K562 (cell line): ENCODE measurements at regions not wholly inside any gene's neighbourhood (a gene's known extent, or its start where the extent isn't known, plus 50 kb on each side); places are given as distances from the start of the nearest gene placed in this dataset.

Experiments used
- CTBP1 ChIP-seq: fragments of 450-650 bp; IDR thresholded peaks from 2 replicates; pipeline ENCODE4 v1.6.1; 2016; ENCODE audit warnings: borderline replicate concordance
- FOXJ3 ChIP-seq: sonication (generic); formaldehyde crosslinking; IDR thresholded peaks from 2 replicates; pipeline ENCODE4 v1.4.0; 2020; ENCODE audit warnings: mild to moderate bottlenecking, missing genetic modification reagents
- MXI1 ChIP-seq: IDR thresholded peaks from 2 replicates; pipeline ENCODE4 v1.6.1; 2011; ENCODE audit warnings: low read depth, mild to moderate bottlenecking, improper control_type of control experiment, low read length
- POLR2AphosphoS5 ChIP-seq: IDR thresholded peaks from 2 replicates; pipeline ENCODE4 v1.6.1; 2011; ENCODE audit warnings: mild to moderate bottlenecking, low read depth, low read length, moderate library complexity; ENCODE audit not compliant: control insufficient read depth, insufficient read depth
- RCOR1 ChIP-seq, 2 experiments: IDR thresholded peaks; 2 replicates each; pipeline ENCODE4 v1.6.1; 2012; ENCODE audit warnings: low read depth in 2 of 2, low read length in 2 of 2, borderline replicate concordance in 1 of 2, improper control_type of control experiment in 1 of 2
- RFX7 ChIP-seq: fragments of 250-450 bp; sonication (Bioruptor Pico); IDR thresholded peaks from 2 replicates; pipeline ENCODE4 v1.5.1; 2021; ENCODE audit warnings: mild to moderate bottlenecking
- RNF2 ChIP-seq: sonication (generic); IDR thresholded peaks from 2 replicates; pipeline ENCODE4 v1.6.1; 2016
- SREBF1 ChIP-seq: fragments of 150-350 bp; IDR thresholded peaks from 2 replicates; pipeline ENCODE4 v1.6.1; 2014; ENCODE audit warnings: antibody characterized with exemption, low read depth, low read length, borderline replicate concordance
- TAF1 ChIP-seq: IDR thresholded peaks from 2 replicates; pipeline ENCODE4 v1.6.1; 2011; ENCODE audit warnings: mild to moderate bottlenecking, low read length, moderate library complexity; ENCODE audit not compliant: insufficient read depth, control insufficient read depth, severe bottlenecking; ENCODE audit errors: extremely low read depth
- ZNF232 ChIP-seq: sonication (generic); formaldehyde crosslinking; IDR thresholded peaks from 2 replicates; pipeline ENCODE4 v1.8.0; 2022; ENCODE audit warnings: mild to moderate bottlenecking, missing genetic modification reagents
- TF ChIP-seq, protein P1 (sequence below): fragments of 450-650 bp; IDR thresholded peaks from 2 replicates; pipeline ENCODE4 v1.6.1; 2014; ENCODE audit warnings: low read depth, mild to moderate bottlenecking, moderate library complexity, borderline replicate concordance
- TF ChIP-seq, protein P2 (sequence below), 2 experiments: fragments of 450-650 bp; IDR thresholded peaks; 2 replicates each; pipeline ENCODE4 v1.6.1; 2016
- TF ChIP-seq, protein P3 (sequence below): fragments of 450-650 bp; IDR thresholded peaks from 2 replicates; pipeline ENCODE4 v1.6.1; 2017; ENCODE audit warnings: antibody characterized with exemption, mild to moderate bottlenecking
- TF ChIP-seq, protein P4 (sequence below): fragments of 450-650 bp; IDR thresholded peaks from 2 replicates; pipeline ENCODE4 v1.6.1; 2016
- TF ChIP-seq, protein P5 (sequence below), 2 experiments: fragments of 450-650 bp; conservative IDR thresholded peaks; 2 replicates each; pipeline ENCODE4 v1.6.1; 2017; ENCODE audit warnings: mild to moderate bottlenecking in 2 of 2, moderate library complexity in 2 of 2
- TF ChIP-seq, protein P6 (sequence below), 2 experiments: IDR thresholded peaks; 2 replicates each; pipeline ENCODE4 v1.6.1; 2011; ENCODE audit warnings: borderline replicate concordance in 1 of 2, control low read depth in 1 of 2, low read depth in 1 of 2, low read length in 1 of 2, mild to moderate bottlenecking in 1 of 2, mixed read lengths in 1 of 2, moderate library complexity in 1 of 2; ENCODE audit not compliant: insufficient read depth in 1 of 2, insufficient read length in 1 of 2, poor library complexity in 1 of 2, severe bottlenecking in 1 of 2; ENCODE audit errors: extremely low read depth in 1 of 2

DNA sequence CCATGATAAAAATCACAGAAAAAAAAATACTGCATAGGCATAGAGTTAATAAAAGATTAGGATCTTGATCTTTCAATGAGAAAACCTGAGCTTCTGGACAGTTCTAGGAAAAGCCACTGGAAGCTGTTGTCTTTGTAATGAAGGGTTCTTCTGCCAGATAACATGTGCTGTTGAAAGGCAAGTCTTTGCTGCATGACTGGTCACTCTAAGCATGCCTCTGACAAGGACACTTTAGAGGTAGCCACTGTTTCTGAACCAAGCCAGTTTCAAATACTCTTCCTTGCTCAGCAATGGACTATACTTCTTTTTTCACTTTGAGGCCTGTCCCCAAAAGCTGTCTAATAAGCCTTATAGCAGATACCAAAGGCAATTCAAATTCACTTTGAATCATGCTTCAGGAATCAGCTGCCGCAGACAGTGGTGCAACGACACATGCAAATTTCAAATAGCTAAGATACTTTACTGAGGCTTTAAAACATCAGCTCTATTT is 70.2 kb downstream of the BTG1 start (continued):
- TF ChIP-seq, protein P1, sequence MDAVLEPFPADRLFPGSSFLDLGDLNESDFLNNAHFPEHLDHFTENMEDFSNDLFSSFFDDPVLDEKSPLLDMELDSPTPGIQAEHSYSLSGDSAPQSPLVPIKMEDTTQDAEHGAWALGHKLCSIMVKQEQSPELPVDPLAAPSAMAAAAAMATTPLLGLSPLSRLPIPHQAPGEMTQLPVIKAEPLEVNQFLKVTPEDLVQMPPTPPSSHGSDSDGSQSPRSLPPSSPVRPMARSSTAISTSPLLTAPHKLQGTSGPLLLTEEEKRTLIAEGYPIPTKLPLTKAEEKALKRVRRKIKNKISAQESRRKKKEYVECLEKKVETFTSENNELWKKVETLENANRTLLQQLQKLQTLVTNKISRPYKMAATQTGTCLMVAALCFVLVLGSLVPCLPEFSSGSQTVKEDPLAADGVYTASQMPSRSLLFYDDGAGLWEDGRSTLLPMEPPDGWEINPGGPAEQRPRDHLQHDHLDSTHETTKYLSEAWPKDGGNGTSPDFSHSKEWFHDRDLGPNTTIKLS: no peak
- TF ChIP-seq RFX7 (CRISPR knock-in tag): no peak
- TF ChIP-seq, protein P2, sequence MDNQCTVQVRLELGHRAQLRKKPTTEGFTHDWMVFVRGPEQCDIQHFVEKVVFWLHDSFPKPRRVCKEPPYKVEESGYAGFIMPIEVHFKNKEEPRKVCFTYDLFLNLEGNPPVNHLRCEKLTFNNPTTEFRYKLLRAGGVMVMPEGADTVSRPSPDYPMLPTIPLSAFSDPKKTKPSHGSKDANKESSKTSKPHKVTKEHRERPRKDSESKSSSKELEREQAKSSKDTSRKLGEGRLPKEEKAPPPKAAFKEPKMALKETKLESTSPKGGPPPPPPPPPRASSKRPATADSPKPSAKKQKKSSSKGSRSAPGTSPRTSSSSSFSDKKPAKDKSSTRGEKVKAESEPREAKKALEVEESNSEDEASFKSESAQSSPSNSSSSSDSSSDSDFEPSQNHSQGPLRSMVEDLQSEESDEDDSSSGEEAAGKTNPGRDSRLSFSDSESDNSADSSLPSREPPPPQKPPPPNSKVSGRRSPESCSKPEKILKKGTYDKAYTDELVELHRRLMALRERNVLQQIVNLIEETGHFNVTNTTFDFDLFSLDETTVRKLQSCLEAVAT (IDR thresholded peaks at IDR 0.05): peak in 1 of 2 experiments; percentile 52; a peak in 1 of 4 replicates
- TF ChIP-seq, protein P3, sequence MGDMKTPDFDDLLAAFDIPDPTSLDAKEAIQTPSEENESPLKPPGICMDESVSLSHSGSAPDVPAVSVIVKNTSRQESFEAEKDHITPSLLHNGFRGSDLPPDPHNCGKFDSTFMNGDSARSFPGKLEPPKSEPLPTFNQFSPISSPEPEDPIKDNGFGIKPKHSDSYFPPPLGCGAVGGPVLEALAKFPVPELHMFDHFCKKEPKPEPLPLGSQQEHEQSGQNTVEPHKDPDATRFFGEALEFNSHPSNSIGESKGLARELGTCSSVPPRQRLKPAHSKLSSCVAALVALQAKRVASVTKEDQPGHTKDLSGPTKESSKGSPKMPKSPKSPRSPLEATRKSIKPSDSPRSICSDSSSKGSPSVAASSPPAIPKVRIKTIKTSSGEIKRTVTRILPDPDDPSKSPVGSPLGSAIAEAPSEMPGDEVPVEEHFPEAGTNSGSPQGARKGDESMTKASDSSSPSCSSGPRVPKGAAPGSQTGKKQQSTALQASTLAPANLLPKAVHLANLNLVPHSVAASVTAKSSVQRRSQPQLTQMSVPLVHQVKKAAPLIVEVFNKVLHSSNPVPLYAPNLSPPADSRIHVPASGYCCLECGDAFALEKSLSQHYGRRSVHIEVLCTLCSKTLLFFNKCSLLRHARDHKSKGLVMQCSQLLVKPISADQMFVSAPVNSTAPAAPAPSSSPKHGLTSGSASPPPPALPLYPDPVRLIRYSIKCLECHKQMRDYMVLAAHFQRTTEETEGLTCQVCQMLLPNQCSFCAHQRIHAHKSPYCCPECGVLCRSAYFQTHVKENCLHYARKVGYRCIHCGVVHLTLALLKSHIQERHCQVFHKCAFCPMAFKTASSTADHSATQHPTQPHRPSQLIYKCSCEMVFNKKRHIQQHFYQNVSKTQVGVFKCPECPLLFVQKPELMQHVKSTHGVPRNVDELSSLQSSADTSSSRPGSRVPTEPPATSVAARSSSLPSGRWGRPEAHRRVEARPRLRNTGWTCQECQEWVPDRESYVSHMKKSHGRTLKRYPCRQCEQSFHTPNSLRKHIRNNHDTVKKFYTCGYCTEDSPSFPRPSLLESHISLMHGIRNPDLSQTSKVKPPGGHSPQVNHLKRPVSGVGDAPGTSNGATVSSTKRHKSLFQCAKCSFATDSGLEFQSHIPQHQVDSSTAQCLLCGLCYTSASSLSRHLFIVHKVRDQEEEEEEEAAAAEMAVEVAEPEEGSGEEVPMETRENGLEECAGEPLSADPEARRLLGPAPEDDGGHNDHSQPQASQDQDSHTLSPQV: 0 out of 2 replicates have a peak, but pooled peaks have one; percentile 27
- TF ChIP-seq, protein P4, sequence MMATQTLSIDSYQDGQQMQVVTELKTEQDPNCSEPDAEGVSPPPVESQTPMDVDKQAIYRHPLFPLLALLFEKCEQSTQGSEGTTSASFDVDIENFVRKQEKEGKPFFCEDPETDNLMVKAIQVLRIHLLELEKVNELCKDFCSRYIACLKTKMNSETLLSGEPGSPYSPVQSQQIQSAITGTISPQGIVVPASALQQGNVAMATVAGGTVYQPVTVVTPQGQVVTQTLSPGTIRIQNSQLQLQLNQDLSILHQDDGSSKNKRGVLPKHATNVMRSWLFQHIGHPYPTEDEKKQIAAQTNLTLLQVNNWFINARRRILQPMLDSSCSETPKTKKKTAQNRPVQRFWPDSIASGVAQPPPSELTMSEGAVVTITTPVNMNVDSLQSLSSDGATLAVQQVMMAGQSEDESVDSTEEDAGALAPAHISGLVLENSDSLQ: peak; percentile 65
- TF ChIP-seq, protein P5, sequence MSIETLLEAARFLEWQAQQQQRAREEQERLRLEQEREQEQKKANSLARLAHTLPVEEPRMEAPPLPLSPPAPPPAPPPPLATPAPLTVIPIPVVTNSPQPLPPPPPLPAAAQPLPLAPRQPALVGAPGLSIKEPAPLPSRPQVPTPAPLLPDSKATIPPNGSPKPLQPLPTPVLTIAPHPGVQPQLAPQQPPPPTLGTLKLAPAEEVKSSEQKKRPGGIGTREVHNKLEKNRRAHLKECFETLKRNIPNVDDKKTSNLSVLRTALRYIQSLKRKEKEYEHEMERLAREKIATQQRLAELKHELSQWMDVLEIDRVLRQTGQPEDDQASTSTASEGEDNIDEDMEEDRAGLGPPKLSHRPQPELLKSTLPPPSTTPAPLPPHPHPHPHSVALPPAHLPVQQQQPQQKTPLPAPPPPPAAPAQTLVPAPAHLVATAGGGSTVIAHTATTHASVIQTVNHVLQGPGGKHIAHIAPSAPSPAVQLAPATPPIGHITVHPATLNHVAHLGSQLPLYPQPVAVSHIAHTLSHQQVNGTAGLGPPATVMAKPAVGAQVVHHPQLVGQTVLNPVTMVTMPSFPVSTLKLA (conservative IDR thresholded peaks at IDR 0.05): peak; percentile 53 to 67; a peak in 3 of 4 replicates
- no peak for TF ChIP-seq SREBF1
- TF ChIP-seq, protein P6, sequence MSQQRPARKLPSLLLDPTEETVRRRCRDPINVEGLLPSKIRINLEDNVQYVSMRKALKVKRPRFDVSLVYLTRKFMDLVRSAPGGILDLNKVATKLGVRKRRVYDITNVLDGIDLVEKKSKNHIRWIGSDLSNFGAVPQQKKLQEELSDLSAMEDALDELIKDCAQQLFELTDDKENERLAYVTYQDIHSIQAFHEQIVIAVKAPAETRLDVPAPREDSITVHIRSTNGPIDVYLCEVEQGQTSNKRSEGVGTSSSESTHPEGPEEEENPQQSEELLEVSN (IDR thresholded peaks at IDR 0.05; ENCODE audit: borderline replicate concordance in 1 of 2, extremely low read depth in 1 of 2, insufficient read depth in 1 of 2, insufficient read length in 1 of 2, low read depth in 1 of 2, low read length in 1 of 2, poor library complexity in 1 of 2, severe bottlenecking in 1 of 2): peak in 1 of 2 experiments; percentile 14
- TF ChIP-seq RCOR1 (IDR thresholded peaks at IDR 0.05; ENCODE audit: borderline replicate concordance in 1 of 2, low read depth in 2 of 2, low read length in 2 of 2): peak in 1 of 2 experiments; percentile 84; a peak in 2 of 4 replicates
- no peak for TF ChIP-seq RNF2
- TF ChIP-seq ZNF232 (CRISPR knock-in tag): no peak
- TF ChIP-seq TAF1: no peak
- TF ChIP-seq MXI1: no peak
- TF ChIP-seq CTBP1: peak; percentile 21; the same call in 1 of the 2 replicates
- no peak for TF ChIP-seq FOXJ3 (CRISPR knock-in tag)
- TF ChIP-seq POLR2AphosphoS5: no peak
